Adrenal gland (tissue), 5 donors: ENCODE measurements at regions not wholly inside any gene's neighbourhood (a gene's known extent, or its start where the extent isn't known, plus 50 kb on each side); places are given as distances from the start of the nearest gene placed in this dataset.

Experiments
- POLR2A ChIP-seq, 2 donors: fragments of 450-650 bp; IDR thresholded peaks; one replicate each; pipeline ENCODE4 v1.6.1; 2017; ENCODE audit warnings: antibody characterized with exemption in 2 of 2, mild to moderate bottlenecking in 2 of 2, moderate library complexity in 1 of 2
- TF ChIP-seq, protein P1 (sequence below), 6 experiments: fragments of 450-650 bp in 4 of 6; fragments of 200-600 bp in 2 of 6; sonication (generic) in 1 of 6; IDR thresholded peaks; 1 replicate in 5 of 6; 2 replicates in 1 of 6; pipeline versions ENCODE4 v1.5.1 to v1.8.0; 2016 to 2021; ENCODE audit warnings: antibody characterized with exemption in 6 of 6, mild to moderate bottlenecking in 2 of 6, moderate library complexity in 1 of 6
- donor health status: DM: no; HTN: no; CAD: no.

- TF ChIP-seq, protein P1, sequence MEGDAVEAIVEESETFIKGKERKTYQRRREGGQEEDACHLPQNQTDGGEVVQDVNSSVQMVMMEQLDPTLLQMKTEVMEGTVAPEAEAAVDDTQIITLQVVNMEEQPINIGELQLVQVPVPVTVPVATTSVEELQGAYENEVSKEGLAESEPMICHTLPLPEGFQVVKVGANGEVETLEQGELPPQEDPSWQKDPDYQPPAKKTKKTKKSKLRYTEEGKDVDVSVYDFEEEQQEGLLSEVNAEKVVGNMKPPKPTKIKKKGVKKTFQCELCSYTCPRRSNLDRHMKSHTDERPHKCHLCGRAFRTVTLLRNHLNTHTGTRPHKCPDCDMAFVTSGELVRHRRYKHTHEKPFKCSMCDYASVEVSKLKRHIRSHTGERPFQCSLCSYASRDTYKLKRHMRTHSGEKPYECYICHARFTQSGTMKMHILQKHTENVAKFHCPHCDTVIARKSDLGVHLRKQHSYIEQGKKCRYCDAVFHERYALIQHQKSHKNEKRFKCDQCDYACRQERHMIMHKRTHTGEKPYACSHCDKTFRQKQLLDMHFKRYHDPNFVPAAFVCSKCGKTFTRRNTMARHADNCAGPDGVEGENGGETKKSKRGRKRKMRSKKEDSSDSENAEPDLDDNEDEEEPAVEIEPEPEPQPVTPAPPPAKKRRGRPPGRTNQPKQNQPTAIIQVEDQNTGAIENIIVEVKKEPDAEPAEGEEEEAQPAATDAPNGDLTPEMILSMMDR (IDR thresholded peaks at IDR 0.05), result no peak
- TF ChIP-seq POLR2A (IDR thresholded peaks at IDR 0.05), result no peak
Measured at GRCh38 chr2:54042897-54043620, 72.3 kb upstream of the PSME4 start.
